ENCODE measurements at regions not wholly inside any gene's neighbourhood (a gene's known extent, or its start where the extent isn't known, plus 50 kb on each side); places are given as distances from the start of the nearest gene placed in this dataset.

DNA sequence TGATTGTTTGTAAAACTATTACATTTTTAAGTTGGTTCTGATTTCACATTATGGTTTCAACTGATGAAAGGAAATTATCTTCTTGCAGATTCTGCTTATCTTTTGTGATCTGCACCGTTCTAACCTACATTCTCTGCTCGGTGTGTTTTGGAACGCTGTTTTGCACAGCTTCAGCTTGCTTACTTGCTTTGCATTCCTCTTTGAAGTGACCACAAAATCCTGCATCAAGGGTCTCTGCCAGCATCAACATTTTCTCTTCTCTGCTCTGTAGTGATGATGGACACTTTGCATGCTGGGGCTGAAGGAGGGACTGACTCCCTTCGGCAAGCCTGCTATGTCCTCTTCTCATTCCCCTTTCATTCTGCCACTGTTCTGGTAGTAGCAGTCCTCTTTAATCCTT is 485.2 kb downstream of the FBXO15 start:
- TF ChIP-seq, protein P1, sequence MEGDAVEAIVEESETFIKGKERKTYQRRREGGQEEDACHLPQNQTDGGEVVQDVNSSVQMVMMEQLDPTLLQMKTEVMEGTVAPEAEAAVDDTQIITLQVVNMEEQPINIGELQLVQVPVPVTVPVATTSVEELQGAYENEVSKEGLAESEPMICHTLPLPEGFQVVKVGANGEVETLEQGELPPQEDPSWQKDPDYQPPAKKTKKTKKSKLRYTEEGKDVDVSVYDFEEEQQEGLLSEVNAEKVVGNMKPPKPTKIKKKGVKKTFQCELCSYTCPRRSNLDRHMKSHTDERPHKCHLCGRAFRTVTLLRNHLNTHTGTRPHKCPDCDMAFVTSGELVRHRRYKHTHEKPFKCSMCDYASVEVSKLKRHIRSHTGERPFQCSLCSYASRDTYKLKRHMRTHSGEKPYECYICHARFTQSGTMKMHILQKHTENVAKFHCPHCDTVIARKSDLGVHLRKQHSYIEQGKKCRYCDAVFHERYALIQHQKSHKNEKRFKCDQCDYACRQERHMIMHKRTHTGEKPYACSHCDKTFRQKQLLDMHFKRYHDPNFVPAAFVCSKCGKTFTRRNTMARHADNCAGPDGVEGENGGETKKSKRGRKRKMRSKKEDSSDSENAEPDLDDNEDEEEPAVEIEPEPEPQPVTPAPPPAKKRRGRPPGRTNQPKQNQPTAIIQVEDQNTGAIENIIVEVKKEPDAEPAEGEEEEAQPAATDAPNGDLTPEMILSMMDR (IDR thresholded peaks at IDR 0.05): no peak
- TF ChIP-seq POLR2A (IDR thresholded peaks at IDR 0.05) (no peak), POLR2AphosphoS5 (IDR thresholded peaks at IDR 0.05) (no peak)

Measured in transverse colon (tissue), 4 donors.